ENCODE measurements at regions not wholly inside any gene's neighbourhood (a gene's known extent, or its start where the extent isn't known, plus 50 kb on each side); places are given as distances from the start of the nearest gene placed in this dataset.

DNA sequence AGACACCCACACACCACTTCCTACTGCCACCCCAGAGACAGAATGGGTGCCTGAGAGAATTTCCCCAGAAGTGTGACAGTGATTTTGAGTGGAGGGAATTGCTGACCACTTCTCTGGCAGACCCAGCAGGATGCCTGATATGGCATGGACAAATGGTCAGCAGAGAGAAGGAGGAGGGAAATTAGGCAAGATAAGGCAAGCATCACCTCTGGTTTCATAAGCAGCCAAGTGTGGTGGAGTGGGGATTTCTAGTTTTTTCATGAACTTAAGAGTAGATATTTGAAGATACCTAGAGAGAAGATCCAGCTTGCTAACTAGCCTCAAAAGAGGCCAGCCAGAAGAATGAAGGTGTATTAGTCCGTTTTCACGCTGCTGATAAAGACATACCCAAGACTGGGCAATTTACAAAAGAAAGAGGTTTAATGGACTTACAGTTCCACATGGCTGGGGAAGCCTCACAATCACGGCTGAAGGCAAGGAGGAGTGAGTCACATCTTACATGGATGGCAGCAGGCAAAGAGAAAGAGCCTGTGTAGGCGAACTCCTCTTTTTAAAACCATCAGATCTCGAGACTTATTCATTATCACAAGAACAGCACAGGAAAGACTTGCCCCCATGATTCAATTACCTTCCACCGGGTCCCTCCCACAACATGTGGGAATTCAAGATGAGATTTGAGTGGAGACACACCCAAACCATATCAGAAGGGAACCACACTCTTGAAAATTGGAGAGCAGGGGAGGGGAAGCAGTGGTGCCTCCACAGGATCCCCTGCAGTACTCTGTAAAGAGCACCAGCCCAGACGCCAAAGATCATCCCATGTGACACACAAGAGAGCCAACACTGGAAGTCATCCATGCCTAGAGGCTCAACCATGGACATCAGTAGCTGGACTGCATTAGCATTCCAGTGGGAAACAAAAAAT lies 64.2 kb downstream of the RBM43 start:
- no peak for DNase-seq (ENCODE audit: low spot score)

DNA sequence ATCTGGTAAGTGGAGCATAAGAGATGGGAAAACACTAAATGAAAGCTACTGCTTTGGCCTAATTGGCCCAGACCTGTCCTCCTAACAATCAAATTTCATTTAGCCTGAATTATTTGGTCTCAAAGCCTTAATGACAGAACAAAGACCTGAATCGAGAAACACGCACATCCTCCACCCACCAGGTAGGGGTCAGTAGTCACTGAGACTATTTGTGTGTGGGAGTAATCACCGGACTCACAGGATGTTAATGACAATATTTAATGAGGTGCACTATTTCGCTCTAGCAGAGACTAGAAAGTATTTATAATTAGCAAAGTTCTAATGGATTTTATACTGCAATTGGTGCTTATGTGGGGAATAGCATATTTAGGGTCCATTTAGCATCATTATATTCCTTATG lies 68.1 kb downstream of the RBM43 start:
- no peak for DNase-seq (ENCODE audit: low spot score)

DNA sequence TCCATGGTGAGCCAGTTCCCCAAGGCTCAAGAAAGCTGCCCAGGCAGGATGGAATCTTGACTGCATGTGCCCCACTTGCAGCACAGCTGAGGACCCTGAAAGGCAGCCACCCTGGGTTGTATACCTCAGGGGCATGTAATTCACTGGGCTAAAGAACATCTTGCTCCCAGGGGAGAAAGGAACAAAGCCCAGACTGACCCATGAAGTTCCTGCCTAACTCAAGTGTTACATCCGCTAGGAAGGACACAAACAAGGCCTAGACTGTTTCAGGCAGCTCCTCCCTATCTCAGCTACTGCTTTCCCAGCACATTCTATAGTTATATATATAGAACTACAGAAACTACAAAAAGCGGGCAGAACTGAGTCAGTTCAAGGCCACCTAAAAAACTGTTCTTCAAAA lies 69.0 kb downstream of the RBM43 start:
- no peak for DNase-seq (ENCODE audit: low spot score)

DNA sequence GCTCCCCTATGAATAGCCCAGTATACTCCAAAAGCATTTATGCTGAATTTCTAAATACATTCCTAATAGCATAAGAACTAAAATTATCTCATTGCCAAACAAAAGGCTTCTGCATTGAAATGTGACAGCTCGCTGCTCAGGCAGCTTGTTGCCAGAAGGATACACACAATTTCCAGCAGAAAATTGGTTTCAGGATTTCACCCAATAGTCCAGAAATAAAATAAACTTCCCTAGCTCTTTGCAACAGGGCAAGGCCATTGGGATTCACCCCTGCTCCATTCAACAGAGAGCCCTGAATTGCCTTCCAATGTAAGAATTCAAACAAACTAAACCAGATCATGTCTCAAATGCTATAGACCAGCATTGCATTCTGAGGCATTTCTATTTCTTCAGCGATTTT lies 70.7 kb downstream of the RBM43 start:
- no peak for DNase-seq (ENCODE audit: low spot score)

DNA sequence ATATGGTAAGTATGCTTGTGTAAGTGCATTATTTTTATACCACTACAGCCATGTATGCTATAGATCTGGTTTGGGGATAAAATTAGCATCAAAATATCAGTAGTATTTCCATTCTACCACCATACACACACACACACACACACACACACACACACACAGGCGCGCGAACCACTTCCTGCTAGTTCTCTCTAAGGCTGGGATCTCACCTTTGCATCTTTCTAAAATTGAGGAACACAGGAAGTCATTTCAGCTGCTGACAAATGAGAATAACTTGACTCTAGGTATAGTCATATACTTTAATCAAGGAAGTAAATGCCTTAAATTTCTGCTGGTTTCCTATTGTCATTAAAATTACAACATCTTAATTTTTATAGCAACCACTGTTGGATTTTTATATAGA lies 72.5 kb downstream of the RBM43 start:
- no peak for DNase-seq (ENCODE audit: low spot score)

DNA sequence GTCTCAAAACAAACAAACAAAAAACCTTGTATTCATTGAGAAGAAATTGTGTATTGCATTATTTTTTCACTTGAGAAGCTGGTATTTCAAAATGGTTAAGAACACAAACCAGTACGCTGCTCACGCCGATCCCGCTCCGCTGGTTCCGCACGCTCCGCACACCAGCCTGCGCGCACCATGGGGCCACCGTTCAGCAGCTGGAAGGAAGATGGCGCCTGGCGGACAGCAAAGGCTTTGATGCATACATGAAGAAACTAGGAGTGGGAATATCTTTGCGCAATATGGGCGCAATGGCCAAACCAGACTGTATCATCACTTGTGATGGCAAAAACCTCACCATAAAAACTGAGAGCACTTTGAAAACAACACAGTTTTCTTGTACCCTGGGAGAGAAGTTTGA lies 75.7 kb downstream of the RBM43 start:
- no peak for DNase-seq (ENCODE audit: low spot score)

DNA sequence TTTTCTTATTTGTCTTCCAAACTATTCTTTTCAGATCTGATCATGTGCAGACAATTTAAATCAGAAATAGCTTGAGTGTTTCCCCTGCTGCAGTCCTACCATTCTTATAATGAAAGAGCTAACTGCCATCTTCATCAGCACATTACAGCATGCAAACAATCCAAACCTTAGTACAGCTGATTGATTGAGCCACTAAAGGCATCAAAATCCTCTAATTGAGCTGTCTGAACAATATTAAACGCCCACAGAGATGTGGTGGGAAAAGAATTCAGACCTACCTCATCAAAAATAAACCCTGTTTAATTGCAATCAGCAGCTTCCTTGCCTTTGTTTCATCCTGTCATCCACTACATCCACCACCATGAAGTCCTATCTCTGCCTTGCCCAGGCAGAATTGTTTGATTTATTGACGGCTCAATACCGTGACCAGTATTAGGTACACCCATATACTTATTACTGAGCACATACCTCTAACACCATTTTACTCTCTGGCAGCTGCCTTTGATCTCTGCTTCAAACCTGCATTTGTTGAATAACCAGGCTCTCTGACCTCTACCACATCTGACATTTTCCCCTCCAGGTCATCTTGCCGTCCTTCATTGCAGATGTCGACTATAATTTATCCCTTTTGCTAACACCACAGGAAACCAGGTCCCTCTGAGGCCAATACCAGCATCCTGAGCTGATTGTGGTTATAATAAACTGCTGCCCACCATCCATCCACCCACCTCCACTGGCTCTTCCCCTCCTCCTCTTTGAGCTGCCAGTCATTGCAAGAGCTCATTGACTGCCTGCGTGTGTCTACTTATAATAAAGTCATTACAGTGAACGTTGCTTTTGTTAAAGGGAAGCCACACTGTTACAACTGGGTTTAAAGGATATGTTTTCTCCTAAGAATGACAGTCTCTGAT lies 78.5 kb downstream of the RBM43 start:
- DNase-seq (ENCODE audit: low spot score), result no peak

DNA sequence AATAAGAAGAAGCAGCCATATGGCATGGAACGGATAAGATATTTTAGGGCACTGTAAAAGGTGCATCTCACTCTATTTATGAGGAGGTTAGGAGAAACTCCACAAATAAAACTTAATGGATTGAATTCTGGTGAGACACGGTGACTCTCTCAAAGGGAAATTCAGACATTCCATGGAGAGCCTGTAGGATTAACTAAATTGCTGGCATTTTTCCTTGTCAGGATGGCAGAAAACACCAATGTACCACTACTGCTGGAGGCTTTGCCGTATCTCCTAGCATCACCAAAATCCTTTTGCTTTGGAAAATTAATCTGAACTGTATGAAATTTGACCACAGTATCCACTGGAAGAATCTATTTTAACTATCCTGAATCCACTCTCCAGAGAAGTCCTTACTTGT lies 79.3 kb downstream of the RBM43 start:
- no peak for DNase-seq (ENCODE audit: low spot score)

DNA sequence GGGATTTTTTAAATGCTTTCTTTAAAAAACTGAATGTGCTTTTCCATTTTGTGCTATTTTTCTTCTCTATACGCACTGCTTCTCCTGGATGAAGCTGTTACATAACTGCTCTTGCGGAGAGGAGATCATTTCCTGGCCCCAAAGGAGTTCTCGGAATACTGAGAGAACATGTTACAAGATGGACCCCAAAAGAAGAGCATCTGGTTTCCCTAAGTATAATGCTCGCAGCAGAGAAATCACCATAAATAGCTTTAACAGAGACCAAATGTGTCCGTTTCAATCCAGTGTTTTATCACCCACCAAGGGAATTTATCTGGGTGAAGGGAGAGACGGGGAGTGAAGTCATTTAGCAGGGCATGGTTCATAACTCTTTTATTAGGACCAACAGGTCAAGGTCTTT lies 80.1 kb downstream of the RBM43 start:
- DNase-seq (ENCODE audit: low spot score), result no peak

DNA sequence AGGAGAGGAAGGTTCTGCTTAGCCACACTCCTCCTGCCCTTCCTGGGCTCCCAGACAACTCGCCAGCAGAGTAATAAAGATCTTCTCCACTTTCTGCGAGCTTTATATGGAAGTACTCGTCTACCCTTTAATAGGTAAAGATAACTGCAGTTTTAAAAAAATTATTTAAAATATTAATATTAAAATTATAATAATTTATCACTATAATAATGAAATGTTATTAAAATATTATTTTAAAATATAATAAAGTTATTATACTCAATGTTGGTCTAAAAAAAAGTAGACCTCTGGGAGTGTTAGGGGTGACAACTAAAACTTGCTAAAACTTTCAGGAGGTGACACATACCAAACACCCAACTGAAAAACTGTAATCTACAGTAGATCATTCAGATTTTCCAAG lies 81.5 kb downstream of the RBM43 start:
- DNase-seq (ENCODE audit: low spot score), result no peak

DNA sequence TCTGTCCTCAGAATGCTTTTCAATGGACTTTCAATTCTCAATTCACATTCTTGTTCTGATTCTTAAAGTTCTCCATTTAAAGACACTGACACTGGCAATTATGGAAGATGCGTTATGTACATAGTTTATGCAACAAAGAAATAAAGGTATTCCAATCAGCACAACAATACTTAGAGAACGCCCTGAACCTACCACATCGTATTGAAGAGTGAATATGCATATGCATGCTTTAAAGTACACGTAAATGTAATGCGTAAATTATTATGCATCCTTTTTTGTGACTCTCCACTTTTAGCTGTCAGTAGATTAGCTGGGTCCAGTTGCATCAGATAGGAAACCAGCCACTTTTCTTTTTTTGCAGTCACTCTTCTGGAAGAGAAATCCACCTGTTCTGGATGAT lies 83.5 kb downstream of the RBM43 start:
- DNase-seq (ENCODE audit: low spot score), result no peak

DNA sequence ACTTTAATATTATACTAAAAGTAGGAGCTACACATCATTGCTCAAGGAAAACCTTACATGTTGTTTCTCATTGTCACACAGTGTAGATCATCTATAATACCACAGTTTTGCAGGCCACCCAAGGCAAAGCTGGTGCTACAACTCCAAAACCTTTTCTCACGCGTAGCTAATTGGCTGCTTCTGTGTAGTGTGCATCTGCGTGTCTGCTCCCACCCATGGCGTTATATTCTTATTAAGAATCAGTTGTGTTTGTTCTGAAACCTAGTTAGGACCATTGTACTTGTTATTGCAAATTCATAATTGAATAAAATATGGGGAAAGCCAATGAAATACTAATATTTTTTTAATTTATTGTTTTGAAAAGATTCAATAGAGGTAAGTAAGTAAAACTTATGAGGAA lies 83.9 kb downstream of the RBM43 start:
- DNase-seq (ENCODE audit: low spot score), result no peak

DNA sequence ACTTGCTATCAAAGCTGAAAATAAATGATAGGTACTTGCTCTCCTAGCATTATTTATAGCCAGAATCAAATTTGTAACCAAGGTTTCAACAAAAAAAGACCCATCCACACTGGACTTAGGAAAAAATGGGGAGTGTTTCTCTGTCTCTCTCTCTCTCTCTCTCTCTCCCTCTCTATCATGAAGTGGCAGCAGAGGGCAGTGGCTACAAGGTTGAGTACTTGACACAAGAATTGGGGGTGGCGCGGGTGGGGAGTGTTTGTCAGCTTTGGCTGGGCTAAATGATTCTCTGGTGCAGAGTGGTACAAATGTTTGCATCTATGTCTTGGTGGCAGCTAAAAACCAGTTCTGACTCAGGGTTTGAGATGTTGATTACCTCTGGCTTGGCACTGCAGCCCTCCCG lies 85.0 kb downstream of the RBM43 start:
- DNase-seq (ENCODE audit: low spot score), result no peak

DNA sequence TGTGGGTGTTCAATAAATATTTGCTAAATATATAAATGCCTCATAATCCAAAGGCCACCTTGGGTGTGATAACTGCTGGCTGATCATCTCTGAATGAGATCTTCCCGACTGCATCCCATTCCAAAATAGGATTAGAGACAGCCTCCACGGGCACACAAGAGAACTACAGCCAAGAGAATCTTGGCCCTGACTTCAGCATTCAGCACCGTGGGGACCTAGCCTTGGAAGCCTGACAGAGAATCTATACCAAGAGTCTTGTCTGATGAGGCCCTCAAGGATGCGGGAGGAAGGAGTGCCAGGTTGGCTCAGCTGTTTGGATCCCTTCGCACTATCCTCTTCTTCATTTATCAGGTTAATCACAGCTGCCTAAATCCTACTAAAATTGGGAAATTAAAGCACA lies 85.8 kb downstream of the RBM43 start:
- no peak for DNase-seq (ENCODE audit: low spot score)

DNA sequence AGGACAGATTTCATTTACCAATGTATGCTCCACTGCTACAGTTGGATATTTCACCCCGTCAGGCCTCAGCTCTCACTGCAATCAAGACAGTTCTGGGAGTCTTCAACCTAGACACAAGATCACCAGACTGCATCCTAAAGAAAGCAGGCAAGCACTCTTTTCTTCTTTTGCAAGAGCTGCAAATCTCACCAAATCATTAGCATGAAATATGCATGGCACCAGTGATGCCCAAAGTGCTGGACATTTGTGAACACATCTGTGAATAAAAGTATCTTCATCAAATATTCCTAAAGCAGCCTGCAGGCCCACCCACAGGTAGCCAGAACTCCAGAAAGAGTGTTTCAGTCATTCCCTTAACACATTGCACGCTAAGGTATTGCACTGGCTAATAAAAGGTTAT lies 87.5 kb downstream of the RBM43 start:
- no peak for DNase-seq (ENCODE audit: low spot score)

DNA sequence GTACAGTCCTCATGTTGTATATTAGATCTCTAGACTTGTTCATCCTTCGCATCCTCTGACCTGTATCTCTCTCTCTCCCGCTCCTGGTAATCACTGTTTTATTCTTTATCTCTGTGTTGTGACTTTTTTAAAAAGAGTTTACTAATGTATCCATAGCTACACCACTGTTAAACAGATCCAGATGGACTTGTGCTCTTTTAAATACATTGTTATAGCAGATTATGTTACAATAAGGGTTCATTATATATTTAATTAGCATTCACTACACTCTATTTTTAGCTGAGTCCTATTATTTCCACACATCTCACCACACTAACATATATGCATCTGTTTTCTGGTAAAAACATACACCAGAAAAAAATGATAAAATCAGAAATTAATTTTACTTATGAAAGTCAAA lies 90.5 kb downstream of the RBM43 start:
- no peak for DNase-seq (ENCODE audit: low spot score)

DNA sequence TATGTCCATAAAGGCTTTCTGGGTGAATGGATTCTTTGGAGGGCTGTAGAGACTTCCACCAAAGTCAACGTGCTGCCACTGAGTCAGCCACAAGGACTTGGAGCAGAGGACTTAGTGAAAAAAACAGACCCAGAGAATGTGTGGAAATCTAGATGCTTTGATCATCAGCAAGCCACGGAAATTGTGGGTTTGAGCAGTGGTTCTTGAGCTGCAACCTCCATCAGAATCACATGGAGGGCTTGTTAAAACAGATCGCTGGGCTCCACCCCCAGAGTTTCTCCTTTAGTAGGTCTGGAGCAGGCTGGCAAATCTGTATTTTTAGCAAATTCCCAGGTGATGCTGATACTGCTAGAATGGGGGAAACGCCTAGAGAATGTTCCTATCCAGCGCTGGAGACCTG lies 95.3 kb downstream of the RBM43 start:
- DNase-seq (ENCODE audit: low spot score), result no peak

DNA sequence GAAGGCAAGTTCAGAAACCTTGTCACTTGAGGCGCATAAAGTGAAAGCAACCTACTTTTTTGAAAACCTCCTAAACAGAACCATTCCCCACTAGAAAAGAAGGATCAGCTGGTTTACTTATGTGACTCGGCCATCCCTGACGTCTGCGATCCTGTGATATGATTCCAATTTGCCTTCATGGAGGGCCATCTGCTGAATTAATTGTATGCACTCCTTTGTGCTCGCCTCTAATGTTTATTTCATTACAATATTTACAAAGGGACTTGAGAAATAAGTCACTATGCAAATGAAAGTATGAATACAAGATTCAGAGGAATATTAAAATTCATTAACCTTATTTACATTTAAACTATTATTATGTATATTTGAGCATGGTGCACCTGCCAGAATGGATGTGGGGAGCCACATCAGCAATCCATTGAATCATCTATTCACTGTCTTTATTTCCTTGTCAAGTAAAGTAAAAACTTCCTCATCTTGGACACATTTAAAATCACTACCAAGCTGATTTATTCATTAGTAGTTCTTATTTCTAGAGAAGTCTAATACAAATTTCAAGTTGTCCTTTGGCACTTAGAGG lies 96.5 kb downstream of the RBM43 start:
- DNase-seq (ENCODE audit: low spot score), result no peak

DNA sequence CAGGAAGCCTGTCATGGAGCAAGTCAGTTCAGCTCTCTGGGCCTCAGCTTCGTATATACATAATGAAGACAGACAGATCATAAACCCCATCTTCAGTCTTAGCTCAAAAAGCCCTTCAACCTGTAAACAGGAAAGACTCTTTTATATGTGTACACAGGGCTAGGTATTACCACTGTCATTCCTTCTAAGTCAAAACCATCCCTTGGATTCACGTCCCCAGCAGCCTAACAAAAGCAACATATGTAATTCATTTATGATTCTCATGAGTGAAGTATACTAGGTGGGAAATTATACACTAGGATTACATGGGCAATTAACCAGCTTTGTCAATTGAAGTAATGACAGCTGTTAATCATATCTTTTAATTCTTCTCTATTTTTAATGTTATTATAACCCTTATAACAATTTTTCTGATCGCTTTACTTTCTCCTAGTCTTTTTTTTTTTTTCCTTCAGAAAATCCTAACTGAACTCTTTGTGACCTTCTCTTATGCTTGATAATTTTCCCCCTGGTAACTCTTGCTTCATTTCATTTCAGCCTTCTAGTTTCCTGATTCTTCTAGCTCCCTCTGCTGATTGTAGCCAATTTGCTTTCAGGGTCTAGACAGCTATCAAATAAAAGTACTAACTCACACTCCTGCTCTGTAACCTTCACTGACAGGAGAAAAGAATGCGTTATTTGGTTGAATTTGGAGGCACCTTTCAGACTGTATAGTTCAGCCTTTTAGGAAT lies 99.7 kb downstream of the RBM43 start:
- no peak for DNase-seq (ENCODE audit: low spot score)

DNA sequence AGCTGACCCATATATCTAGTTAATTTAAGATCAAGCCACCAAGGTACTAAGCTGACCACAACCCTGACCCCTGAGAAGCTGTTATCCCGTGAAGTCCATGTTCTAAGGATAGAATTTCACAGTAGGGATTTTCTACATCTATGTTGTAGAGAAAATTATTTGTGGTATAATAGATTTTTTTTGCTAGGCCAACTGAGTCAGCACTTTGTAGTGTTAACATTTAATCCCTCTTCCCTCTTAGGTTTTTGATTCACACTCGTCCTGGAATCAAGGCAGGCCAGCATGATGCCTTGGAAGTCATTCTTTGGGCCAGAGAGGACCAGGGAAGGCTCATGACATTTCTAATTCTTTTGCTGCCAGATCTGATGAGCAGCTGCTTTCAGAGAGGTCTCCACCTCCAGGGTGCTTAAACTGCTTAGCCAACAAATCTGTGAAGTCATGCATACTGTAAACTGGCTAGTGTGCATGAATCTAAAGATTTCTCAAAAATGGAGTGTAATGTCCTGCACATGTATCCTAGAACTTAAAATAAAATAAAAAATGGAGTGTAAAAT lies 102.5 kb downstream of the RBM43 start:
- DNase-seq (ENCODE audit: low spot score), result no peak

DNA sequence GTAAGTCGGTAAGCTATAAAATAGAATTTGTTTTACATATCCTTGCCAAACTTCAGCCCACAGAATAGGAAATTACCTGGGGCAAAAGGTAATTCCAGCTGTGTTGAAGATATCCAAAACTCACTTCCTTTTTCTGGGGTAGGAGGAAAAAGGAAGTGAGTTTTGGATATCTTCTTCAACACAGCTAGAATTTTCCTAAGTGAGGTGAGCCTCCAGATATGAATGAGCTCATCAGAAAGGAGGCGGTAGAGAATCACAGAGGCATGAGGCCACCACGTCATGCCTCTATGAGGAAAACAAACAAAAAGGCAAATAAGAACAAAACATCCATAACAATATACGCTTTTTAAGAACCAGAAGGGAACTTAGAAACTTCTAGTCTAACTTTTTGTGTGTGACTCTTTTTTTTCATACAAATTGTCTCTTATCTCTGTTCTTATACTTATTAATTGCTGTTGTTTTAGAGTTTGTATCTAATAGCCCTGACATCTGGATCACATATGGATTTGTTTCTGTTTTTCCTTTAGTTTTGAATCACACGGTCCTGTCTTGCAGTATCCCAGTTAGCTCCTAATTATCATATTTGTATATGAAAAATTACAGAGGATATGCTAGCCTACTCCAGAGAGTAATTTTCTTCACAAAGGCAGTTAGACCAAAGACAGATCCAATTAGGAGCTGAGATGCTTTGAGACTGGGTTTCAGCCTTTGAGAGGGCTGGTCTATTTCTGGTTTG lies 104.5 kb downstream of the RBM43 start:
- DNase-seq (ENCODE audit: low spot score), result no peak
